GM12892 (cell line): ENCODE measurements at regions not wholly inside any gene's neighbourhood (a gene's known extent, or its start where the extent isn't known, plus 50 kb on each side); places are given as distances from the start of the nearest gene placed in this dataset.
"Not testable (repeated sequence)": the region's sequence is repeated elsewhere in the genome, so short reads cannot be mapped to it uniquely, and the experiment has no call there.

Experiments
- DNase-seq: peaks from one replicate; pipeline ENCODE4 v3.0.0; 2011; ENCODE audit not compliant: insufficient read length
- FAIRE-seq: peaks from 2 replicates; lab custom pipeline; 2011; peaks lifted over from hg19 to GRCh38; lab: Jason Lieb, UNC
- POLR2A ChIP-seq: IDR thresholded peaks from 2 replicates; pipeline ENCODE4 v1.6.1; 2011; ENCODE audit warnings: low read depth, low read length, control low read depth
- POLR2AphosphoS5 ChIP-seq: IDR thresholded peaks from 2 replicates; pipeline ENCODE4 v1.6.1; 2011; ENCODE audit warnings: low read depth, low read length, control low read depth
- TAF1 ChIP-seq: IDR thresholded peaks from 2 replicates; pipeline ENCODE4 v1.6.1; 2011; ENCODE audit warnings: low read depth, mild to moderate bottlenecking, control low read depth, low read length, borderline replicate concordance

GRCh38 chr5:167857321-167857720 lies 434.1 kb upstream of the WWC1 start:
- DNase-seq (no peak), FAIRE-seq (no peak)
- TF ChIP-seq POLR2AphosphoS5: no peak
- TF ChIP-seq TAF1: no peak
- no peak for TF ChIP-seq POLR2A

GRCh38 chr5:167858186-167858855 lies 433.1 kb upstream of the WWC1 start:
- FAIRE-seq, DNase-seq: not testable (repeated sequence)

GRCh38 chr5:167861129-167861927 lies 430.1 kb upstream of the WWC1 start:
- FAIRE-seq: no peak
- TF ChIP-seq POLR2AphosphoS5 (no peak), POLR2A (no peak), TAF1 (no peak)
- no peak for DNase-seq

GRCh38 chr5:167861928-167862426 lies 429.5 kb upstream of the WWC1 start:
- no peak for TF ChIP-seq POLR2A
- no peak for TF ChIP-seq TAF1
- TF ChIP-seq POLR2AphosphoS5: no peak
- DNase-seq (no peak), FAIRE-seq (no peak)

DNA sequence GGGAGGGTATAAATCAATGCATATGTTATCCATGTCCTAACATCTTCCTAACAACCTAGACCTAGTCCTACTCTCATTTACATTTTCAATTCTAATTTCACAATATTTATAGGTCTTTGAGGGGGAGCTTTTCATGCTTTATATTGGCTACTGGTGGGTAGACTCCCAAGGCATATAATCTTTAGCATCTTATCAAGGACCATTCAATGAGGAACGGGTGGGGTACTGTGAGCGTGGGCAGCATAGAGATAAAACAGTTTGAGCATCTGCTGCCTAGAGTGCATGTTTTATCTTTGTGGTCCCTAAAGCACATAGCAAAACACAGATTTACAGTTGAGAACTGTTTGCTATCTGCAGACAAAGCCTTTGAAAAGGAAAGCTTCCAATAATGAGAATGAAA lies 427.6 kb upstream of the WWC1 start:
- TF ChIP-seq TAF1 (no peak), POLR2A (no peak), POLR2AphosphoS5 (no peak)
- no peak for DNase-seq
- no peak for FAIRE-seq

GRCh38 chr5:167864801-167865200 lies 426.6 kb upstream of the WWC1 start:
- DNase-seq (no peak), FAIRE-seq (no peak)
- TF ChIP-seq POLR2A: no peak

DNA sequence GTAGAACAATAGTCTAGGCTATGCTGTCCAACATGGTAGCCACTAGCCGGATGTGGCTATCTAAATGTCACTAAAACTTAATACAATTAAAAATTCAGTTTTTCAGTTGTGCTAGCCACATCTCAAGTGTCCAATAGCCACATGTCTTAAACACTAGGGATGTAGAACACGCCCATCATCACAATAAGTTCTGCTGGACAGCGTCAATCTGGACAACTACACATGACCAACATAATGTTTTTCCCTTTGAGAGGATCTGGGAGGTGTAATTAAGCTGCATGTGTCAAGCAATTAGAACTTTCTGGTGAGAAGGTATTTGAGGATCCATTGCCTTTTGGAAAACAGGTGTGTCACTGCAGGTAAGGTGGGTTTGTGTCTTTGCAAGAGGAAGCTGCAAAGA lies 424.6 kb upstream of the WWC1 start:
- FAIRE-seq: no peak
- TF ChIP-seq POLR2A (no peak), TAF1 (no peak), POLR2AphosphoS5 (no peak)
- DNase-seq: no peak

GRCh38 chr5:167867281-167867680 lies 424.2 kb upstream of the WWC1 start:
- FAIRE-seq (no peak), DNase-seq (no peak)
- no peak for TF ChIP-seq POLR2AphosphoS5
- TF ChIP-seq POLR2A: no peak
- no peak for TF ChIP-seq TAF1

GRCh38 chr5:167869125-167869524 lies 422.3 kb upstream of the WWC1 start:
- DNase-seq (no peak), FAIRE-seq (no peak)
- TF ChIP-seq POLR2AphosphoS5 (no peak), POLR2A (no peak), TAF1 (no peak)

GRCh38 chr5:167870055-167870454 lies 421.4 kb upstream of the WWC1 start:
- DNase-seq (no peak), FAIRE-seq (no peak)
- TF ChIP-seq POLR2A (no peak), TAF1 (no peak), POLR2AphosphoS5 (no peak)

DNA sequence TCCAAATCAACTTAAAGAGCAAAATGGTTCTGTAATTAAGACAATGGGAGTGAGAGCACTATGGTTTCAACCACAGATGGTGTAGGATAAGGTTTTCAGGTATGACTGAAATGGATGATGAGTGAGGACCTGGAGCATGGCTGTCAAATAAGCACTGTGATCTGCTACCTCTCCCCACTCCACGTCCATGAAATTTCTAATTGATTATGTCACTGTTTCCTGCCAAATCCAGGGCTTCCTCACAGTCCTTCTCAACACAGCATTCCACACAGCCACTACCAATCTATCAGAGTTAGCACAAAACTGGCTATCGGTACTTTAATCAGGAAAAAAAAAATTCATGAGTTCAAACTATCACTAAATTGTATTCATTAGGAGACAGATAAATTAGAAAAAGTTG lies 420.4 kb upstream of the WWC1 start:
- DNase-seq (no peak), FAIRE-seq (no peak)
- TF ChIP-seq POLR2A (no peak), TAF1 (no peak), POLR2AphosphoS5 (no peak)

DNA sequence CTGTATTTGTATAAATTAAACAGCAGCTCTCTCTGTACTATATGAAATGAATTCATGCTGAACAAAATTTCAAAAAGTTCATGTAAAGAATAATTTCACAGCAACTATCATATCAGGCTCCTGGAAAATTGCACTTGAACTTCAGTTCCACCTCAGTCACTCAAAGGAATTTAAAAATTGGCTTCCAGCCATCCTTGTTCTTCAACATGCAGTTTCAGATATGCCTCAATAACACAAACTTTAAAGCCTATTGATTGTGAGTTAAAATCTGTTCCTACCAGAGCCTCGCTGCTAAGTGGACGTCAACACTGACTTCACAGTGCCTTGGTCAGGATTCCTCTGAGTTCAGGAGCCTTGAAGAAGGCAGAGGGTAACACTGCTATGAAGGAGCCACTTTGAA lies 418.7 kb upstream of the WWC1 start:
- no peak for DNase-seq
- FAIRE-seq: no peak
- TF ChIP-seq TAF1: no peak
- TF ChIP-seq POLR2A: no peak
